CD4-positive, alpha-beta T cell (primary cell): ENCODE measurements at regions not wholly inside any gene's neighbourhood (a gene's known extent, or its start where the extent isn't known, plus 50 kb on each side); places are given as distances from the start of the nearest gene placed in this dataset.

Experiments used
- ATAC-seq: fragments of 200-7000 bp; cut with Tn5 transposase; one replicate; pipeline ENCODE4 v1.10.0; 2022; ENCODE audit warnings: mild to moderate bottlenecking; ENCODE audit not compliant: poor library complexity
- CTCF ChIA-PET: fragments of 350-600 bp; sonication (Branson Sonifier 250); formaldehyde crosslinking; loops from one replicate; lab custom pipeline; 2021; ENCODE audit warnings: antibody characterized with exemption, inconsistent platforms; lab: Charles Lee
- POLR2A ChIA-PET: fragments of 350-600 bp; sonication (Branson Sonifier 250); formaldehyde crosslinking; loops from one replicate; lab custom pipeline; 2021; ENCODE audit warnings: antibody characterized with exemption, inconsistent platforms; lab: Charles Lee
- DNase-seq, 14 experiments: peaks; one replicate each; pipeline ENCODE4 v3.0.0-alpha.2; 2013 to 2020; ENCODE audit warnings: mixed read lengths in 2 of 14
- H3K27ac ChIP-seq, 2 donors: one replicate each; pipeline versions ENCODE4 v1.5.1 to v1.7.0; 2013; ENCODE audit warnings: low read length in 2 of 2, low read depth in 1 of 2, mild to moderate bottlenecking in 1 of 2
- H3K27me3 ChIP-seq, 2 experiments: 1 replicate in 1 of 2; 2 replicates in 1 of 2; pipeline versions ENCODE4 v1.6.1 to v1.7.0; 2013; ENCODE audit warnings: low read length in 2 of 2, control low read depth in 1 of 2, mild to moderate bottlenecking in 1 of 2, moderate library complexity in 1 of 2; ENCODE audit not compliant: insufficient read depth in 2 of 2, control insufficient read depth in 1 of 2
- H3K36me3 ChIP-seq: one replicate; pipeline ENCODE4 v1.6.1; 2013; ENCODE audit warnings: low read length, control low read depth; ENCODE audit not compliant: insufficient read depth
- H3K4me1 ChIP-seq: one replicate; pipeline ENCODE4 v1.6.1; 2013; ENCODE audit warnings: low read length, control low read depth; ENCODE audit not compliant: insufficient read depth
- H3K4me3 ChIP-seq: one replicate; pipeline ENCODE4 v1.5.1; 2013; ENCODE audit warnings: mild to moderate bottlenecking, low read length, moderate library complexity
- H3K9me3 ChIP-seq, 2 experiments: 1 replicate in 1 of 2; 2 replicates in 1 of 2; pipeline versions ENCODE4 v1.6.1 to v1.7.0; 2013; ENCODE audit warnings: low read length in 2 of 2, mild to moderate bottlenecking in 2 of 2, control low read depth in 1 of 2, moderate library complexity in 1 of 2; ENCODE audit not compliant: control insufficient read depth in 1 of 2, insufficient read depth in 1 of 2
- H3K27ac Mint-ChIP-seq: one replicate; pipeline ENCODE4 v1.8.0; 2020; ENCODE audit warnings: mixed read lengths
- H3K27me3 Mint-ChIP-seq: one replicate; pipeline ENCODE4 v1.8.0; 2021; ENCODE audit warnings: mixed read lengths
- H3K36me3 Mint-ChIP-seq: one replicate; pipeline ENCODE4 v1.8.0; 2021; ENCODE audit warnings: low read depth, mixed read lengths
- H3K4me1 Mint-ChIP-seq: one replicate; pipeline ENCODE4 v1.8.0; 2021; ENCODE audit warnings: low read depth, mixed read lengths
- H3K4me3 Mint-ChIP-seq: one replicate; pipeline ENCODE4 v1.8.0; 2020; ENCODE audit warnings: mild to moderate bottlenecking, mixed read lengths
- H3K9me3 Mint-ChIP-seq: one replicate; pipeline ENCODE4 v1.8.0; 2020; ENCODE audit warnings: mixed read lengths
- CTCF ChIP-seq: fragments of 200-600 bp; IDR thresholded peaks from one replicate; pipeline ENCODE4 v1.8.0; 2022; ENCODE audit warnings: antibody characterized with exemption, mild to moderate bottlenecking
- intact Hi-C, 2 experiments: fragments of 100-400 bp; cut with DNase I in 1 of 2; cut with micrococcal nuclease in 1 of 2; formaldehyde crosslinking; loops; one replicate each; pipeline versions ENCODE4 v1.15.1 to v1.9.0; 2023 to 2025; cut with DNase I, micrococcal nuclease

- no peaks in the 10 kb centered on the region for H3K27me3 Mint-ChIP-seq
- Histone ChIP-seq H3K4me3 (no peak overlapping the region), H3K36me3 (no peaks in the 10 kb centered on the region), H3K27me3 (no peaks in the 10 kb centered on the region), H3K27ac (no peak overlapping the region), H3K9me3 (no peaks in the 10 kb centered on the region), H3K4me1 (no peaks in the 10 kb centered on the region)
- H3K36me3 Mint-ChIP-seq, result no peaks in the 10 kb centered on the region
- TF ChIP-seq CTCF, result no peak
- no peak for ATAC-seq
- ChIA-PET POLR2A (no interaction called here), CTCF (no interaction called here)
- no peak overlapping the region for H3K4me3 Mint-ChIP-seq
- H3K4me1 Mint-ChIP-seq, result no peaks in the 10 kb centered on the region
- H3K27ac Mint-ChIP-seq, result no peak overlapping the region
- peaks cover 8% of the 10 kb centered on the region for H3K9me3 Mint-ChIP-seq
- DNase-seq, result no peak
- intact Hi-C loops, result no loop called here
These were observed 237.5 kb upstream of the TMTC1 start for GRCh38 chr12:30021051-30021833.

GRCh38 chr12:30019366-30020140 is 235.8 kb upstream of the TMTC1 start:
- ChIA-PET POLR2A (no interaction called here), CTCF (no interaction called here)
- no peaks in the 10 kb centered on the region for H3K36me3 ChIP-seq
- H3K9me3 Mint-ChIP-seq, result peaks cover 11% of the 10 kb centered on the region
- no peak for TF ChIP-seq CTCF
- H3K4me3 Mint-ChIP-seq, result no peak overlapping the region
- intact Hi-C loops, result no loop called here
- no peaks in the 10 kb centered on the region for H3K27me3 ChIP-seq
- no peaks in the 10 kb centered on the region for H3K9me3 ChIP-seq
- DNase-seq, result no peak
- H3K27ac Mint-ChIP-seq, result no peak overlapping the region
- H3K27ac ChIP-seq, result no peak overlapping the region
- H3K27me3 Mint-ChIP-seq, result no peaks in the 10 kb centered on the region
- no peak overlapping the region for H3K4me3 ChIP-seq
- H3K36me3 Mint-ChIP-seq, result no peaks in the 10 kb centered on the region
- no peaks in the 10 kb centered on the region for H3K4me1 ChIP-seq
- no peak for ATAC-seq
- H3K4me1 Mint-ChIP-seq, result no peaks in the 10 kb centered on the region

DNA sequence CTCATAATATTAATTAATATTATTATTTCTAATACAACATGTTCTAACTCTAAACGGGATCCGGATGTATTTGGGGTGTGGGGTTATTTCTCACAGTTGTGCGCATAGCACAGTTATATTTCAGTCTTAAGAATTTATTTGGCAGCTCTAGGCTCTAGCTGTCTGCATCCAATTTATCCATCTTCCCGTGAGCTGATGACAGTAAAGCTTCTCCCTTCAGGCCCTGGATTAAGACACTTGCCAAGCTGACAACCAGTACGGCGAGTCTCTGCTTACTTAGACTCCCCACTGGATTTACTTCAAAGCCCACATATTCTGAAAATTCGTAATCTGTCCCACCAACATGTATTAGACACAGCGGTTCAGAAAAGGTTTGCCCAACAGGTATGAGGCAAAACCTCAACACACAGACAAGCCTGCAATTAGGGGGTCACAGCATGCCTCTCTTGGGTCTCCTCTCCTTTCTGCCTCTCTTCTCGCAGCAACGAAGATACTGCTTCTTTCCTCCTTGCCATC is 232.9 kb upstream of the TMTC1 start:
- no peak overlapping the region for H3K27ac Mint-ChIP-seq
- POLR2A ChIA-PET, result no interaction called here
- H3K4me1 ChIP-seq, result no peaks in the 10 kb centered on the region

More for the DNA sequence above, 232.9 kb upstream of the TMTC1 start:
- H3K9me3 Mint-ChIP-seq, result peaks cover 5% of the 10 kb centered on the region
- Histone ChIP-seq H3K4me3 (no peak overlapping the region), H3K27ac (no peak overlapping the region), H3K9me3 (peaks cover 0 to 3% of the 10 kb centered on the region in 2 experiments), H3K36me3 (no peaks in the 10 kb centered on the region), H3K27me3 (no peaks in the 10 kb centered on the region)
- ATAC-seq (no peak), DNase-seq (no peak)
- H3K27me3 Mint-ChIP-seq, result no peaks in the 10 kb centered on the region
- no peak overlapping the region for H3K4me3 Mint-ChIP-seq
- intact Hi-C loops, result no loop called here
- no peaks in the 10 kb centered on the region for H3K36me3 Mint-ChIP-seq
- CTCF ChIA-PET, result no interaction called here
- H3K4me1 Mint-ChIP-seq, result no peaks in the 10 kb centered on the region
- TF ChIP-seq CTCF, result no peak
